HG03159 (cell line): ENCODE measurements at regions not wholly inside any gene's neighbourhood (a gene's known extent, or its start where the extent isn't known, plus 50 kb on each side); places are given as distances from the start of the nearest gene placed in this dataset.
"Not testable (repeated sequence)": the region's sequence is repeated elsewhere in the genome, so short reads cannot be mapped to it uniquely, and the experiment has no call there.

ENCODE experiments used
- ATAC-seq: cut with Tn5 transposase; IDR thresholded peaks from one replicate; pipeline ENCODE4 v1.9.1; 2021; ENCODE audit warnings: mild to moderate bottlenecking, moderate library complexity; ENCODE audit not compliant: unreplicated experiment

GRCh38 chr5:62082370-62082801 lies 223.6 kb upstream of the KIF2A start:
- no peak for ATAC-seq

- no peak for ATAC-seq
These were observed 222.8 kb upstream of the KIF2A start for GRCh38 chr5:62083247-62083646.

GRCh38 chr5:62083661-62084060 lies 222.3 kb upstream of the KIF2A start:
- no peak for ATAC-seq

- no peak for ATAC-seq
These were observed 221.6 kb upstream of the KIF2A start for GRCh38 chr5:62084391-62084790.

- no peak for ATAC-seq
These were observed 215.1 kb upstream of the KIF2A start for GRCh38 chr5:62090953-62091352.

GRCh38 chr5:62093411-62093810 lies 212.6 kb upstream of the KIF2A start:
- ATAC-seq: no peak

- ATAC-seq: no peak
These were observed 212.0 kb upstream of the KIF2A start for GRCh38 chr5:62093976-62094375.

- no peak for ATAC-seq
These were observed 208.6 kb upstream of the KIF2A start for GRCh38 chr5:62097361-62097760.

- ATAC-seq: no peak
These were observed 205.8 kb upstream of the KIF2A start for GRCh38 chr5:62100201-62100600.

GRCh38 chr5:62103863-62104262 lies 202.1 kb upstream of the KIF2A start:
- ATAC-seq: not testable (repeated sequence)

- no peak for ATAC-seq
These were observed 194.6 kb upstream of the KIF2A start for GRCh38 chr5:62111428-62111827.

- ATAC-seq: no peak
These were observed 193.2 kb upstream of the KIF2A start for GRCh38 chr5:62112689-62113228.

- ATAC-seq: no peak
These were observed 191.0 kb upstream of the KIF2A start for GRCh38 chr5:62115014-62115413.

- no peak for ATAC-seq
These were observed 181.7 kb upstream of the KIF2A start for GRCh38 chr5:62124266-62124665.

- ATAC-seq: no peak
These were observed 179.9 kb upstream of the KIF2A start for GRCh38 chr5:62126090-62126489.

- no peak for ATAC-seq
These were observed 178.8 kb upstream of the KIF2A start for GRCh38 chr5:62127098-62127736.

GRCh38 chr5:62130107-62130506 lies 175.9 kb upstream of the KIF2A start:
- ATAC-seq: no peak

- ATAC-seq: no peak
These were observed 173.7 kb upstream of the KIF2A start for GRCh38 chr5:62132276-62132675.

GRCh38 chr5:62133426-62133825 lies 172.6 kb upstream of the KIF2A start:
- ATAC-seq: no peak

GRCh38 chr5:62134811-62135210 lies 171.2 kb upstream of the KIF2A start:
- no peak for ATAC-seq

GRCh38 chr5:62137628-62138027 lies 168.4 kb upstream of the KIF2A start:
- ATAC-seq: no peak

GRCh38 chr5:62138607-62139006 lies 167.4 kb upstream of the KIF2A start:
- no peak for ATAC-seq

GRCh38 chr5:62139741-62140140 lies 166.3 kb upstream of the KIF2A start:
- no peak for ATAC-seq
